ENCODE measurements at regions not wholly inside any gene's neighbourhood (a gene's known extent, or its start where the extent isn't known, plus 50 kb on each side); places are given as distances from the start of the nearest gene placed in this dataset.

DNA sequence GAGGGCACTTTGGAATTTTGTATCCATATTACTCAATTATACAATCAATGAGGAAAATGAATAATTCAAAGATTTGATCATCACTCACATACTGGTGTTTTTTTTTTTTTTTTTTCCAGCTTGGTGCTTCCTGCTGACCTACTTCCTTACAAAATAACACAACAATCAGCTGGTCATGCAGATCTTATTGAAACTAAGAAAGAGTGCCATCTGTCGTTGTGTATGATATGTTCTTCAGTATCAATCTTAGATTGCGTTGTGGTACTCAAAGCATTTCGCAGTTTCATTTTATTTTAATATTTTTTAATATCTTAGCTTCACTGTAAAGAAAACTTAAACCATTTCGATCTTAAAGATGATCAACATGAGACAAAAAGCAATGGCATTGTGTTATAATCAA, 155.6 kb downstream of the OGFRL1 start:
- no peak for DNase-seq

DNA sequence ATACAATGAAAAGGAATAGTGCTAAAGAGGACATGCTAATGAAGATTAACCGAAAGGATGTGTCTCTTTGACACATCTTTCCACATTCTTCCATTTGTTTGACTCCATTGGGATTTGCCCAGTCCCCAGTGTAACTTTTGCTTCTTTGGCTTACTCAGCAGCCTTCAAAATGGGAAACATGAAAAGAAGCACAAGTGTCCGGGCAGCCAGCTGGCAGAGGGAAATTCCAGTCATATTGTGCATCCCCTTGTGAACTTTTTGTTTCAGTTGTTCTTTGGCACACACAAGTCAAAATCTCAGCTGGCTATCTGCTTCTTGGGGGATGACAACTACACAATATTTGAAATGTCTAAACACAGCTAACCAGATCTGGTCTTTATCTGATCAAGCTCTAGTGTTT, 157.4 kb downstream of the OGFRL1 start:
- no peak for DNase-seq

DNA sequence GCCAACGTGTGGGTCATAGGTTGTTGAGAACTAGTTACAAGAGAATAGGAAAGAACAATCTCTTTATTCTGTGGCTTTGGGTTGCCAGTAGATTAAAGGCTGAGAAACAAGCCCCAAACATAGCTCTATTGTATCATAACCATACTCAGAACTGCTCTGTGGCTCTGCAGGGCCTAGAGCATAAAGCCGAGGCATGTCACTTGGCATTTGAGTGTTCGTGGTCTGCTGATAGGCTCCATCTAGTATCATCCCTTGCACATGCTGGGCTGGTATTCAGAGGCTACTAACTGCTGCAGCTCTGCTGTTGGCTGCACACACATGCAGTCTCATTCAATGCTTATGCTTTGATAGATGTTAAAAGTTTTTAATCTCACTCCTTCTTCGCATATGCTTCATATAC, 157.9 kb downstream of the OGFRL1 start:
- DNase-seq: no peak

DNA sequence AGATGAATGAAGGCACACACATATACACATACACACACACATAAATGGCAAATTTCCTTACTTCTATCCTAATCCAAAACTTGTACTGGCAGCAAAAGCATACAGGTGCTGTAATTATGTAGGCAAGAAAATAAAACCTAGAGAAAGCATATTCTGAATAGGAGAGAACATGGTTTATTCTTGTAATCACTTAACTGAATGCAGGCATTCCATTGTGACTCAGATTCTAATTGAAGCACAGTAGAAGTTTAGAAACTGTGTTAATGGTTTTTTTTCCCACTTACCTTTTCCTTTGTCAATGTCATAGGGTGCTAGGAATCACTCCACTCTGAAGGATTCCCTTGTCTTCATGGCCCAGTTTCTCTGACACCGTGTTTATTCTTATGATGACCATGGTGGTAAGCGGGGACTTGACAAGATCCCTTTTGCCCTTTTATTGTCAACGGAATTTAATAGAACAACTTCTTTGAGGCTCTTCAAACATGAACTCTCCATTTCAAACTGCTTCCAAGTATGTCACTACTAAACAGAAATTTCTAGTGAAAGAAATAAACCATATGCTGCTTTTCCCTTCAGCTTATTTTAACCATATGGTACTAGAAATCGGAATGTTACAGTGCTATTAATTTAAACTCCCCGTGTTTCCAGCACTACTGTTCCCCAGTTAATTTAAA, 164.2 kb downstream of the OGFRL1 start:
- DNase-seq: no peak

DNA sequence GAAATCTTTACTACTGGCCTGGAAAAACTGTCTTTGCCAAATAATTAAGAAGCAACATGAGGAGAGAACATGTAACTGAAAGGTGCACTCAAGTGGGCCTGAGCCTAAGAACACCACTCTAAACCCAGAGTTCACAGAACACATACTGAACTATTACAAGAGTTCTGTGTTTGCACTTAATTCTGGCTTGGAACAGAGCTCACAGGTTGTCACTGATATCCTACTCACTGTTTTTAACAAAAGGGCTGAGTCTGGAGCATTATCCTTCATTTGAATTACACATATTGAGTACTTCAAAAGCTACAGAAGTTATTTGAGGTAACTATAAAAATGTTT, 164.7 kb downstream of the OGFRL1 start:
- no peak for DNase-seq

DNA sequence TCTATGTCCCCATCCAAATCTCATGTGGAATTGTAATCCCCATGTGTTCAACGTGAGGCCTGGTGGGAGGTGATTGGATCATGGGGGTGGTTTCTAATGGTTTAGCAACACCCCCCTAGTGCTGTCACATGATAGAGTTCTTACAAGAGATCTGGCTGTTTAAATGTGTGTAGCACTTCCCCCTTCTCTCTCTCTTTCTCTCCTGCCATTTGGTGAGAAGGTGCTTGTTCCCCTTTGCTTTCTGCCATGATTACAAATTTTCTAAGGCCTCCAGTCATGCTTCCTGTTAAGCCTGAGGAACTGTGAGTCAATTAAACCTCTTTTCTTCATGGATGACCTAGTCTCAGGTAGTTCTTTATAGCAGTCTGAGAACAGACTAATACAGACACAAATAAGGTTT, 165.4 kb downstream of the OGFRL1 start:
- DNase-seq: no peak

DNA sequence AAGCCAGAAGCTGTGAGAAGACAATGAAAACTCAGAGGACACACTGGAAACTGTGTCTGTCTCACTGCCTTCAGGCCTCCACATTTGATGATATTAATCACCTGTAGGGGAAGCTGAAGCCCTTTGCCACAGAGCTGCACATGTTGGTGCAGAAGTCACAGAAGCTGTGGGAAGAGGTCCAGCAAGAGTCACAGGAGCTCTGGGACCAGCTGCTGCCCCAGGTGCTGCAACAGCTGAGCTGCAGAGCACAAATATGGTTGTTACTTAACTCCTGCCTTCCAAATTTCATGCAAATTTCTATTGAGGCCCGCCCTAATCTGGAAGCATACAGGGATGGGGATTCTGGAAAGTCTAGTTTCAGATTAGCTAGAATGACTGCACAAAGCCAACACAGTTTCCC, 169.3 kb downstream of the OGFRL1 start:
- no peak for DNase-seq

DNA sequence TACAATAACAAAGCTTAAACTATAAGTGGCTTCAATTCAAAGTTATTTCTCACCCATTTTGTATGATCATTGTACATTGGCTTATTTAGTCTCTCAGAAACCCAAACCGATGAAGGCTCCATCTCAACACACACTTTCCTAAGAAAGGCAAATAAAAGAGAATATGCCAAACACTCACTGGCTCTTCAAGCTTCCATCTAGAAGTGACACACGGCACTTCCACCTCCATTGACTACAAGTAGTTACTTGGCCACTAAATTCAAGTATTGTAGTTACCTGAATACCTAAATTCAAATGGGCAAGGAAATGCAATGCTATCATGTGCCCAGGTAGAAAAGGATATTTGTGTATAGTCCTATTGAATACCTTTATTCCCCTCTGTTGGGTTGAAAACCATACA, 170.6 kb downstream of the OGFRL1 start:
- no peak for DNase-seq

DNA sequence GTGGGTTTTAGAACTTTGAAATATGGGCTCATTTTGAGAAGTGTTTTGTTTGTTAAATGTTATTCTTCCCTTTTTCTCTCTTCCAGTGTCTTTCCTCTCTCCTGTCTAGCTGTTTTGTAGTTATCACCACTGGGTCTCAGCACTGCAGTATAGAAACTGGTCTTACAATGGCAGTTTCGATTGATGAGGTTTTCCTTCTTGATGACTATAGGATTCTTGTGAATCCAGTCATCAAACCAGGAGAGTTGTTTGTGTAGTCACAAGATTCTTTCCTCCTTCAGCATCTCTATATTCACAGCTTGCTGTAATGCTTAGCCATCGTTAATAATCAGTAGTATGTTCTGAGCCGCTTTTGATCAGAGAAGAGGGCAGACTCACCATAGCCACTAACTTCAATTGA, 172.3 kb downstream of the OGFRL1 start:
- peak; percentile 69 for DNase-seq

DNA sequence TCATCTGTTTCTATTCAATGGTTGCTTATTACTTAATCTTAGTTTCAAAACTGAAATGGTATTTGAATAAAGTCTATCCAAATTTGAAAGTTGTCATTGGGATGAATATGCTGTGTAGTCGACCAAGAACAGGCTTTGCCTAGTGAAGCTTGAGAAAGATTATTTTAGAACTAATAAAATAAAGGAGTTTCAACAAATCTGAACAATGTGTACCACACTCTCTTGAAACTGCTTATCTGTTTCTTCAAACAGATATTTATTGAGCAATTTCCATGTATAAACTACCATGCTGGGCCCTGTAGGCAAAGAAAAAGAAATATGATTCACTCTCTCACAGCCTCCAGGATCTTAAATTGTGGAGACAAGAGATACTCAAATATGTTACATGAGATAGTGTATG, 174.4 kb downstream of the OGFRL1 start:
- DNase-seq: no peak

DNA sequence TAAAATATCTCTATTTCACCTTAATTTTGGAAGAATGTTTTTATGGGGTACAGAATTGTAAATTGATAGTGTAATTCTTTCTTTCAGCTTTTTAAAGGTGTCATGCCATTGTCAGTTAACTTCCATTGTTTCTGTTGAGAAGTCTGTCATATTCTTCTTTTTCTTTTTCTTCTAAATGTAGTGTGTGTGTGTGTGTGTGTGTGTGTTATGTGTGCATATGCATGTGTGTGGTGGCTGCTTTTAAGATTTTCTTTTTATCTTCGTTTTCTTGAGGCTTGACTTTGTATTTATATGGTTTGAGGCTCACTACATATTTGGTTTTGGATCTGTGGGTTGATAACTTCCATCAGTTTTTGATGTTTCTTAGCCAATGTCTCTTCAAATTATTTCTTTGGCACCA, 176.5 kb downstream of the OGFRL1 start:
- DNase-seq: no peak

DNA sequence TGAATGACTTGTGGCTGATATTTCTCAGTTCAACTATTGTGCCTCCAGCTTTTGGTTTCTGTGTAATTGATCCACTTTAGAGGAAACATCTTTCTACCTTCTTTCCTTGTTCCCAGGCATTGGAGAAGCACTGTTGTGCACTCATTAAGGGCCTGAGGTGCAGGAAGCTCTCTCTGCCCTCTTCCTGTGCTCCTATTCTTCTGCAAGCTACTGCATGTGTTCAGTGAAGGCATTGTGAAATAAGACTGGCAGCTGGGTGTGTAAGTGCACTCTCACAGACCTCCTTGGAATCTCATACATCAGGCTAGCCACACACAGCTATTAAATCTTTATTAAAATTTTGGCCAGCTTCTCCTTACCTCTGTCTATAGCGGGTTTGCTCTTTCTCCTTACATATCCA, 177.8 kb downstream of the OGFRL1 start:
- no peak for DNase-seq

DNA sequence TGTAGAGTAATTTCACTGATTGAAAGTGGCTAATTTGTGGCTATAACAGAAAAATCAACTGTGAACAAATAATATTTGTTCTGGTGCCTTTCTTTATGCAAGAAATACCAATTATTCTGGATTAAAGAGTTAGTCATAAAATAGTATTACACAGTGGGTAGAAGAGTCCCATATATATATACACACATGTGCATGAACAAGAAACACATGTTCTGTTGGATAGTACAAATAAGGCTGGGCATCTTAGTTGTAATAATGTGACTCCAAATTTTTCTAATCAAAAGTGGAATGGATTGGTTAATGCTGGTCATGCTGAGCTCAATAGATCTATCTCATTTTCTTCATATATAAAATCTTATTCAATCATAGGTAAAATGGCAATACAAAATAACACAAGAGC, 179.4 kb downstream of the OGFRL1 start:
- no peak for DNase-seq

DNA sequence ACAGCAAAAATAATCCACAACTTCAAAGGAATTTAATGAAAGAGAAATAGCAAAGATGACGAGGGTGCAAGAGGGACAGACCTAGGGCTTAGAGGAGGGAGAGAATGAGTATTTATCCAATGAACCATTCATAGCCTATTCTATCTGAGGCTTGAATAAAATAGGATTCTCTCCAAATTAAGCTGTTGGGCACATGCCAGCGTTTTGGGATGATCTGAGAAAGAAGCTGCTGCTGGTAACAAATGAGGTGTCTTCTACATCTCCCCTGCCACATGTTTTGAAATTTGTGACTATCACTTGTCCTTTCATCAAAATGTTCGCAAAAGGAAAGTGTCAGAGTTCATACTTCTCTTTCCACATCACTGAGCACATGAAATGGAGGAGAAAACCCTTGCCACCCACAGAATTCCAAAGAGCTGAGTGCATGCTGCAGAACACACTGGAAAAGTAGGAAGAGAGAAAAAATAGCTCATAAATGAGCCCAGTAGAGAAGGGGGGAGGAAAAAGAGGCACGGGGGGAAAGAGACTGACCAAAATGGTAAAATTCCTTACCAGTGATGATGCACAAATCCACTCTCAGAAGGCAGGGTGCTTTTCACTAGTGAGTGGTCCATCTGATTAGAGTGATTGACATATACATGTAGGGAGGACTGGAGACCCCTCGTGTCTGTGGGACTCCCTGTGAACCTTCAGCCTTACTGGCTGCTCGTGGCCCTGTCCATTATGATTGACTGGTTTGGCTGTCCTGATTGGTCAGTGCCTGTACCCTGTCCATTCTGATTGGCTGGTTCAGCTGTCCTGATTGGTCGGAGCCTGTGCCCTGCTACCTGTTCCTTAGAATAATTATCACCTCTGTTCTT, 180.5 kb downstream of the OGFRL1 start:
- peak; percentile 96 for DNase-seq

DNA sequence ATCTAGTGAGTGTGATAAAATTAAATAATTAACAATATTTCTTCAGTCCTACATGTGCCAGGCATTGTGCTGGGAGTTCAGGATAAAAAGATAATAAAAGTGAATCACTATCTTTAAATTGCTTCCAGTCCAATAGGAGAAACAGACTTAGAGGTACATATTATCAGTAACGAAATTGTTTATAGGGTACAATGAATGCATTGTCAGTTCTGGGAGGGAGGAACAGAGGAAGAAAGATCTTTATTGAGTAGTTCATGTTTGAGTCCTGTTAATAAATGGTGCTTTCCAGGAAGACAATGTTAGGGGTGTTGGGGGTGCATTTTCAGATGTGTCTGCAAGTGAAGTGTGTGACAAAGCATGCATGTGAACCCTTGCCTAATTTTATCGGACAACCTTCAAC, 183.1 kb downstream of the OGFRL1 start:
- no peak for DNase-seq

DNA sequence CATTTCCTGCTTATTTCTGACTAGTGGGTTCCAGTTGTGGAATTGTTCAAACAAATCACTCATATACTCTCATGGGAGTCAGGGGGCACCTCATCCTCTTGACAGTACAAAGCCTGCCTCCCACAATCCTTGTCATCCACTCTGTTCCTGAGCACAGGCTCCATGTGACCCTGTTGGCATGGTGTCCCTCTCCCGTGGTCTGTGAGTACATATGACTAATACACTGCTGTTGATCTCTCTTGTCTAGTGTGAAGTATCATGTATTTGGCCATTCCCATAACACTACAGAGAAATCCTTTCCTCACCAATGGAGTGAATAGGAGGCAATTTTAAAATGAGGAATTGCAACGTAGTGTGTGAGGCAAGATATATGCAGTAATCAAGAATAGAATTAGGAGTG, 185.3 kb downstream of the OGFRL1 start:
- peak; percentile 85 for DNase-seq

DNA sequence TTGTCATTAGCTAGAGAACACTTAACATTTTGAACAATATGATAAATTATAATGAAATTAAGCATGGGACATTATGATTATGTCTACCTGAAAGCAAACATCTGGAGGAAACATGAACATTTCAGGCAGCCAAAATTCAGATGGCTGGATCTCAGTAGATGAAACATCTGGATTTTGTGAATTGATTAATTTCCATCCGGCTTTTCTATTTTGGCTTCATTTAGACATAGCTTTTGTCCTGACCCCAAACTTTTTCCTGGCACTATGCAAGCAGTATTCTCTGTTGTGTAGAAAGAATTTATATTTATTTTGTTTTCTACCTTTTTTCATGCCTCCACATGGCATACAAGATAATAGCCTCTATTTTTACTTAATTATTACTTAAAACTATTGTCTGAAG, 186.3 kb downstream of the OGFRL1 start:
- no peak for DNase-seq

DNA sequence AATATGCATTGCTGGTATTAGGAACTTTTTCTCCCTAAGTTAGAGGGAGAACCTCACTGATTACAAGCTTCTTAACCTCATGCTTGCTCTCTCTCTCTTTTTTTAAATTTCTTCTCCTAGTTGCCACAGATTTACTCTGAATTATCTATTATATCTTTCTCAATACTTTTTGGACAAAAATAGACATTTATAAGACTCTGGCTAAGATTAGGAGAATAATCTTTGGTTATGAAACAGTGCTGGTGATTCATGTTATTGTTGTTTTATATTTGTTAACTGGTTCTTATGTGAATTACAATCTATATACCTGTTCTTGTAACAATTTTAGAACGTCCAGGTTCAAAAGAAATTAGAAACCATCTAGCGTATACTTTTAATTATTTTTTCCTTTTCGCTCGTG, 187.8 kb downstream of the OGFRL1 start:
- DNase-seq: no peak

DNA sequence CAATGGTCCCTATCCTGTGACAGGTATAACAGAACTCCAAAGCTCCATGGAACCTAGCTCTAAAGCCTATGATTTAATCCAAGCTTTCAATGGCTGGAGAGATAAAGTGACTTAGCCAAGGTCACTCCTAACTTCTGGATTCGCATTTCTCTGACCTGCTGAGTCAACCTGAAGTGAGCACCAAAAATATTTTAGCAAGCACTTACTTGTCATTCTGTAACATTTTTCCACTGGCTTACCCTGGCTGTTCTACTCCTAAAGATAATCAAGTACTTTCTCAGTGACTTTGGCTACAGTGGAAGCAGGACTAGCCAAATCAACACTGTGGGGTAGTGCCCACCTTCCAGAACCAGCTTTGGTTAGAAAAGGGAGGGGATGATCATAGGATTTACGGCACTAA, 188.3 kb downstream of the OGFRL1 start:
- no peak for DNase-seq

DNA sequence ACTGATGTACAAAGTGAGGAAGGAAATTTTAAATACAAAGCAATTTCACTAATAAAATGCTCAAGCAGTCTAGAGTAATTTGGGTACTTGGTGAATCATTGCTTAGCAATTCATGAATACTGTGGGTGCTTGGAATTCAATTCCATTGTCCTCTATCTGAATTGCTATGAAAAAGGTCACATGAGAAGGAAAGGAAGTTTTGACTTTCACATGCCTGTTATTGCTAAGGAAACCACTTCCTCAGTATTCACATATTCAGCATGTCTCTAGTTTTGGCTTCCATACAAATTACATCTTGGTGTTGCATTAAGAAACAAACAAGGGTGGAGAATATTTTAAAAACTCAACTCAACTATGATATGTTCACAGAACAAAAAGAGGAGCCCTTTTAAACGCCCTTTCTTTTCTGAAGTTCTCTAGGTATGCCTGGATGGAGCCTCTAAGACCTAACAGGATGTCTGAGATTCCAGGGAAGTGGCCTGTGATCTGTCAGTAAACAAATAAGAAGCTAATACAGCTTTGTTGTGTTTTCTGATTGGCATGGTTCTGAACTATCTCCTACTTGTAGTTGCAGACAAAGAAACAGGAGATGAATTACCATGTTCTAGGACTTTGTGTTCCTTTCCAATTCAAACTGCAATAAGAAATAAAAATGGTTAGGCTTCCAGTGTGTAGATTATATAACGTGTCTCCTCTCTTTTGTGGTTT, 190.4 kb downstream of the OGFRL1 start:
- peak; percentile 95 for DNase-seq

DNA sequence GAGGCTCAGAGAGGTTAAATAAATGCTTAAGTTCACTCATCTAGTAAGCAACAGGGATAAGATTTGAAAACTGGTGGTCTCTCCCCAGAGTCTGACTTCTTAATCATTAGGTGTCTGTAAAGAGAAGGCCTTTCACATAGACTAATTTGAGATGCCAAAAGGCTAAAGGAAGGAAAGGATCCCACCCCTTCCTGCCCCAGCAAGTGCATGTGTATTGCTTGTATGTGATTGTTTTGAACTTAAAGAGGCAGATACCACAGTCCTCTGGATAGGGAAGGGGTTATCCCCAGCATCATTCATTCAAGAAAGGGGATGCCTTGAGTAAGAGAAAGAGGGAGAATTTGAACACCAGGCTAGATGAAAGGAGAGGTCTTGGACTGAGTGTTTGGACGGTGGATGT, 192.0 kb downstream of the OGFRL1 start:
- no peak for DNase-seq

DNA sequence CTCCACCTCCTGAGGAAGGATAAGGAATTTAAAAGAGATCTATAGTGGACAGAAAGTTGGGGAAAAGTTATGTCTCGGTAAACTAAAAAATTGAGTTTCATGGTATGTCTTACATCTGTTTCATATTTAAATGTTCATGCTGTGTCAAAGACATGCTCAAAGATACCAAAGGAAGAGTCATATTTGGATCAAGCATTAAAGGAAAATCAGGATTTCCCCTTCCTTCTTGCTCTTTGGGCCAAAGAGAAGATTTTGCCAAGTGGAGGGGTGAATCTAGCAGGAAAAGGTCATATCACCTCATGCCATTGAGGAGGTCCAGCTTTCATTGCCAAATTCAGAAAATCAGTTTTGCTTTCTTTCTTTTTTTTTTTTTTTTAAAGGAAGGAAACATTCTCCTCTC, 192.4 kb downstream of the OGFRL1 start:
- peak; percentile 53 for DNase-seq

DNA sequence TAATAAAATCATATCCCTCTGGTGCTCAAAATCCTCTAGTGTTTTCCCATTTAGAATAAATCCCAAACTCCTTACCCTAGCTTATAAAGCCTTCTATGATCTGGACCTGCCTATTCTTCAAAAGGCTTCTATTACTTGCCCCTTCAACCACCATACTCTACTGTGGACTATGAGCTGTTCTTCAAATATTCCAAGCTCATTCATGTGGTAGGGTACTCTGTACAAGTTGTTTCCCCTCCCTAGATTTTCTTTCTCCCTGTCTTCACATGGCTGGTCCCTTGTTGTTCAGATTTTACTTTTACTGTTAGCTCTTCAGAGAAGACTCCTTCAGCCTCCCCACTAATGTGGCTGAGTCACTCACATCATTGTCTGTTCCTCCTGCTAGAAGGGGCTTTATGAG, 193.2 kb downstream of the OGFRL1 start:
- peak; percentile 41 for DNase-seq

DNA sequence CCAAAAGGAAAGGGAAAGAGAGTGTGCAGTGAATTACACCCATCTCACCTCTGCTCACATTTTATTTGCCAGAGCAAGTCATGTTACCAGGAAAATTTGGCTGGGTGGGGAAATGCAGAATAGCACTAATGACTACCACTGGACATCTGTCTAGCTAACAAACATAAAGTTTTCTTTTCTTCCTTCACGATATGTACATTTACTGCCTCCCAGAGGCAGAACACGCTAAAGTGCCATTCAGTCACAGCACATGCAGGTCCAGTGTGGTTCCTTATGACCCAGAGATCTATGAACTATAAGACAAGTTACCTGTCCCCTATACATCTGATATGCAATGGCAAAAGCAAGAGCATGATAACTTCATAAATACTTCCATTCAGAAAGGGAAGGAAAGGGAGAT, 194.1 kb downstream of the OGFRL1 start:
- peak; percentile 30 for DNase-seq
